ENCODE measurements at regions not wholly inside any gene's neighbourhood (a gene's known extent, or its start where the extent isn't known, plus 50 kb on each side); places are given as distances from the start of the nearest gene placed in this dataset.

DNA sequence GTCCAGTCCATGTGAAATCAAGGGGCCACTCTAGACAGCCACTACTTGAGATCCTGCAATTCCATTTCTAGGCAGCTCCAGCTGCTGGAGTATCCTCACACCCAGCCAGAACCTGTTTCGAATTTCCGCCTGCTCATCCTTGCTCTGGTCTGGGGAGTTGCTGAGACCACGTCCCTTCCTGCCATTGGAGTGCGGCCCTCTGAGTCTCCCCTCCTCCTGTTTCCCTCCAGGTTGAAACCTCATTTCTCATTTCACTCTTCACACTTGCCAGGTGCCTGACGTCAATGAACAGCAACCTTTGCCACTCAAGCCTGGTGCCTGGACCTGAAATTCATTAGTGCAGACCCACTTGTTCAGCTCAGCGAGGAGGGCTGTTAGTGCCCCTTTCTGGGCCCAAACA lies 307.5 kb upstream of the SHH start:
- TF ChIP-seq, protein P1, sequence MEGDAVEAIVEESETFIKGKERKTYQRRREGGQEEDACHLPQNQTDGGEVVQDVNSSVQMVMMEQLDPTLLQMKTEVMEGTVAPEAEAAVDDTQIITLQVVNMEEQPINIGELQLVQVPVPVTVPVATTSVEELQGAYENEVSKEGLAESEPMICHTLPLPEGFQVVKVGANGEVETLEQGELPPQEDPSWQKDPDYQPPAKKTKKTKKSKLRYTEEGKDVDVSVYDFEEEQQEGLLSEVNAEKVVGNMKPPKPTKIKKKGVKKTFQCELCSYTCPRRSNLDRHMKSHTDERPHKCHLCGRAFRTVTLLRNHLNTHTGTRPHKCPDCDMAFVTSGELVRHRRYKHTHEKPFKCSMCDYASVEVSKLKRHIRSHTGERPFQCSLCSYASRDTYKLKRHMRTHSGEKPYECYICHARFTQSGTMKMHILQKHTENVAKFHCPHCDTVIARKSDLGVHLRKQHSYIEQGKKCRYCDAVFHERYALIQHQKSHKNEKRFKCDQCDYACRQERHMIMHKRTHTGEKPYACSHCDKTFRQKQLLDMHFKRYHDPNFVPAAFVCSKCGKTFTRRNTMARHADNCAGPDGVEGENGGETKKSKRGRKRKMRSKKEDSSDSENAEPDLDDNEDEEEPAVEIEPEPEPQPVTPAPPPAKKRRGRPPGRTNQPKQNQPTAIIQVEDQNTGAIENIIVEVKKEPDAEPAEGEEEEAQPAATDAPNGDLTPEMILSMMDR (conservative IDR thresholded peaks at IDR 0.05 in 1 of 2, IDR thresholded peaks at IDR 0.05 in 1 of 2; ENCODE audit: low read depth in 1 of 2, low read length in 2 of 2), result no peak
- TF ChIP-seq EZH2 (IDR thresholded peaks at IDR 0.05; ENCODE audit: low read length, missing control alignments), result no peak
